WTC11 (cell line): ENCODE measurements at regions not wholly inside any gene's neighbourhood (a gene's known extent, or its start where the extent isn't known, plus 50 kb on each side); places are given as distances from the start of the nearest gene placed in this dataset.

Source experiments
- ATAC-seq: fragments of 200-7000 bp; cut with Tn5 transposase; 2 replicates; pipeline ENCODE4 v1.10.0; 2021; ENCODE audit warnings: mild to moderate bottlenecking, moderate library complexity
- CTCF ChIA-PET: fragments of 300-600 bp; sonication (Branson Sonifier 250); formaldehyde crosslinking; loops from one replicate; lab custom pipeline; 2021; ENCODE audit warnings: antibody characterized with exemption; lab: Charles Lee
- POLR2A ChIA-PET: fragments of 350-600 bp; sonication (Branson Sonifier 250); formaldehyde crosslinking; loops from one replicate; lab custom pipeline; 2021; ENCODE audit warnings: antibody characterized with exemption; lab: Charles Lee
- DNase-seq: peaks from one replicate; pipeline ENCODE4 v3.0.0; 2021; ENCODE audit warnings: low spot score
- H3K27ac Mint-ChIP-seq: 2 replicates; pipeline ENCODE4 v1.8.0; 2021; ENCODE audit warnings: mixed read lengths
- H3K27me3 Mint-ChIP-seq: 2 replicates; pipeline ENCODE4 v1.8.0; 2021; ENCODE audit warnings: low read depth, mild to moderate bottlenecking, moderate library complexity, mixed read lengths
- H3K36me3 Mint-ChIP-seq: 2 replicates; pipeline ENCODE4 v1.8.0; 2021; ENCODE audit warnings: mixed read lengths
- H3K4me1 Mint-ChIP-seq: 2 replicates; pipeline ENCODE4 v1.8.0; 2022; ENCODE audit warnings: mixed read lengths
- H3K4me3 Mint-ChIP-seq: 2 replicates; pipeline ENCODE4 v1.8.0; 2021; ENCODE audit warnings: mild to moderate bottlenecking, moderate library complexity, mixed read lengths
- H3K9me3 Mint-ChIP-seq: 2 replicates; pipeline ENCODE4 v1.8.0; 2021; ENCODE audit warnings: mixed read lengths
- ATF2 ChIP-seq: sonication (generic); formaldehyde crosslinking; IDR thresholded peaks from 2 replicates; pipeline ENCODE4 v1.8.1; 2022; ENCODE audit warnings: low read depth, missing genetic modification reagents, borderline replicate concordance
- ATF3 ChIP-seq: sonication (generic); formaldehyde crosslinking; conservative IDR thresholded peaks from 2 replicates; pipeline ENCODE4 v1.8.1; 2022; ENCODE audit warnings: mild to moderate bottlenecking, missing genetic modification reagents
- FOXJ3 ChIP-seq: sonication (generic); formaldehyde crosslinking; IDR thresholded peaks from 2 replicates; pipeline ENCODE4 v1.9.0; 2021; ENCODE audit warnings: missing genetic modification reagents, mild to moderate bottlenecking, borderline replicate concordance
- FOXP4 ChIP-seq: sonication (generic); formaldehyde crosslinking; IDR thresholded peaks from 2 replicates; pipeline ENCODE4 v1.8.0; 2022; ENCODE audit warnings: mild to moderate bottlenecking, missing genetic modification reagents
- GRHL2 ChIP-seq: fragments of 250-450 bp; sonication (Bioruptor Pico); IDR thresholded peaks from 2 replicates; pipeline ENCODE4 v1.8.0; 2022; ENCODE audit warnings: mild to moderate bottlenecking, moderate library complexity; ENCODE audit not compliant: insufficient replicate concordance, severe bottlenecking
- MYBL2 ChIP-seq: sonication (generic); formaldehyde crosslinking; IDR thresholded peaks from 2 replicates; pipeline ENCODE4 v1.8.1; 2023; ENCODE audit warnings: mild to moderate bottlenecking, moderate library complexity, missing genetic modification reagents
- NR1H2 ChIP-seq: sonication (generic); formaldehyde crosslinking; IDR thresholded peaks from 2 replicates; pipeline ENCODE4 v1.9.0; 2021; ENCODE audit warnings: mild to moderate bottlenecking, moderate library complexity, missing genetic modification reagents
- RELA ChIP-seq: sonication (generic); formaldehyde crosslinking; IDR thresholded peaks from 2 replicates; pipeline ENCODE4 v1.8.1; 2022; ENCODE audit warnings: missing genetic modification reagents, mild to moderate bottlenecking, borderline replicate concordance
- SP1 ChIP-seq: sonication (generic); formaldehyde crosslinking; conservative IDR thresholded peaks from 2 replicates; pipeline ENCODE4 v1.8.1; 2022; ENCODE audit warnings: missing genetic modification reagents
- ZNF232 ChIP-seq: sonication (generic); formaldehyde crosslinking; IDR thresholded peaks from 2 replicates; pipeline ENCODE4 v1.8.0; 2022; ENCODE audit warnings: mild to moderate bottlenecking, missing genetic modification reagents
- ZNF416 ChIP-seq: fragments of 250-450 bp; sonication (Bioruptor Pico); IDR thresholded peaks from 2 replicates; pipeline ENCODE4 v1.9.0; 2021; ENCODE audit warnings: mild to moderate bottlenecking, inconsistent platforms
- ZNF423 ChIP-seq: fragments of 250-450 bp; sonication (Bioruptor Pico); IDR thresholded peaks from 2 replicates; pipeline ENCODE4 v2.1.2; 2022; ENCODE audit warnings: mild to moderate bottlenecking, moderate library complexity
- TF ChIP-seq, protein P1 (sequence below): sonication (generic); formaldehyde crosslinking; IDR thresholded peaks from 2 replicates; pipeline ENCODE4 v1.8.1; 2023; ENCODE audit warnings: mild to moderate bottlenecking, missing genetic modification reagents, moderate library complexity
- TF ChIP-seq, protein P2 (sequence below): sonication (generic); formaldehyde crosslinking; IDR thresholded peaks from 2 replicates; pipeline ENCODE4 v1.8.0; 2023; ENCODE audit warnings: missing genetic modification reagents, mild to moderate bottlenecking, borderline replicate concordance
- TF ChIP-seq, protein P3 (sequence below): sonication (generic); formaldehyde crosslinking; IDR thresholded peaks from 2 replicates; pipeline ENCODE4 v1.8.0; 2022; ENCODE audit warnings: mild to moderate bottlenecking, missing genetic modification reagents

GRCh38 chr11:116686866-116687265 is 85.9 kb downstream of the BUD13 start:
- TF ChIP-seq, protein P1, sequence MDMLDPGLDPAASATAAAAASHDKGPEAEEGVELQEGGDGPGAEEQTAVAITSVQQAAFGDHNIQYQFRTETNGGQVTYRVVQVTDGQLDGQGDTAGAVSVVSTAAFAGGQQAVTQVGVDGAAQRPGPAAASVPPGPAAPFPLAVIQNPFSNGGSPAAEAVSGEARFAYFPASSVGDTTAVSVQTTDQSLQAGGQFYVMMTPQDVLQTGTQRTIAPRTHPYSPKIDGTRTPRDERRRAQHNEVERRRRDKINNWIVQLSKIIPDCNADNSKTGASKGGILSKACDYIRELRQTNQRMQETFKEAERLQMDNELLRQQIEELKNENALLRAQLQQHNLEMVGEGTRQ (CRISPR knock-in tag) = 0 out of 2 replicates have a peak, but pooled peaks have one; percentile 18
- TF ChIP-seq, protein P2, sequence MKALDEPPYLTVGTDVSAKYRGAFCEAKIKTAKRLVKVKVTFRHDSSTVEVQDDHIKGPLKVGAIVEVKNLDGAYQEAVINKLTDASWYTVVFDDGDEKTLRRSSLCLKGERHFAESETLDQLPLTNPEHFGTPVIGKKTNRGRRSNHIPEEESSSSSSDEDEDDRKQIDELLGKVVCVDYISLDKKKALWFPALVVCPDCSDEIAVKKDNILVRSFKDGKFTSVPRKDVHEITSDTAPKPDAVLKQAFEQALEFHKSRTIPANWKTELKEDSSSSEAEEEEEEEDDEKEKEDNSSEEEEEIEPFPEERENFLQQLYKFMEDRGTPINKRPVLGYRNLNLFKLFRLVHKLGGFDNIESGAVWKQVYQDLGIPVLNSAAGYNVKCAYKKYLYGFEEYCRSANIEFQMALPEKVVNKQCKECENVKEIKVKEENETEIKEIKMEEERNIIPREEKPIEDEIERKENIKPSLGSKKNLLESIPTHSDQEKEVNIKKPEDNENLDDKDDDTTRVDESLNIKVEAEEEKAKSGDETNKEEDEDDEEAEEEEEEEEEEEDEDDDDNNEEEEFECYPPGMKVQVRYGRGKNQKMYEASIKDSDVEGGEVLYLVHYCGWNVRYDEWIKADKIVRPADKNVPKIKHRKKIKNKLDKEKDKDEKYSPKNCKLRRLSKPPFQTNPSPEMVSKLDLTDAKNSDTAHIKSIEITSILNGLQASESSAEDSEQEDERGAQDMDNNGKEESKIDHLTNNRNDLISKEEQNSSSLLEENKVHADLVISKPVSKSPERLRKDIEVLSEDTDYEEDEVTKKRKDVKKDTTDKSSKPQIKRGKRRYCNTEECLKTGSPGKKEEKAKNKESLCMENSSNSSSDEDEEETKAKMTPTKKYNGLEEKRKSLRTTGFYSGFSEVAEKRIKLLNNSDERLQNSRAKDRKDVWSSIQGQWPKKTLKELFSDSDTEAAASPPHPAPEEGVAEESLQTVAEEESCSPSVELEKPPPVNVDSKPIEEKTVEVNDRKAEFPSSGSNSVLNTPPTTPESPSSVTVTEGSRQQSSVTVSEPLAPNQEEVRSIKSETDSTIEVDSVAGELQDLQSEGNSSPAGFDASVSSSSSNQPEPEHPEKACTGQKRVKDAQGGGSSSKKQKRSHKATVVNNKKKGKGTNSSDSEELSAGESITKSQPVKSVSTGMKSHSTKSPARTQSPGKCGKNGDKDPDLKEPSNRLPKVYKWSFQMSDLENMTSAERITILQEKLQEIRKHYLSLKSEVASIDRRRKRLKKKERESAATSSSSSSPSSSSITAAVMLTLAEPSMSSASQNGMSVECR (CRISPR knock-in tag) = no peak
- ATAC-seq (no peak), DNase-seq (no peak)
- ChIA-PET CTCF (interaction anchor here (0.7 to 2.5 kb wide), 8 partner anchors 17 to 329 kb away, joined by 3 to 11 read pairs (median 3); no protein-coding TSS in a partner anchor), POLR2A (no interaction called here)
- Mint-ChIP-seq H3K4me3 (peak overlapping the region; percentile 34; the same call in 1 of the 2 replicates), H3K27ac (peak overlapping the region; percentile 75), H3K27me3 (no peaks in the 10 kb centered on the region; the same call in 1 of the 2 replicates), H3K9me3 (peaks cover 12% of the 10 kb centered on the region), H3K4me1 (peaks cover 29% of the 10 kb centered on the region), H3K36me3 (peaks cover 10% of the 10 kb centered on the region)

DNA sequence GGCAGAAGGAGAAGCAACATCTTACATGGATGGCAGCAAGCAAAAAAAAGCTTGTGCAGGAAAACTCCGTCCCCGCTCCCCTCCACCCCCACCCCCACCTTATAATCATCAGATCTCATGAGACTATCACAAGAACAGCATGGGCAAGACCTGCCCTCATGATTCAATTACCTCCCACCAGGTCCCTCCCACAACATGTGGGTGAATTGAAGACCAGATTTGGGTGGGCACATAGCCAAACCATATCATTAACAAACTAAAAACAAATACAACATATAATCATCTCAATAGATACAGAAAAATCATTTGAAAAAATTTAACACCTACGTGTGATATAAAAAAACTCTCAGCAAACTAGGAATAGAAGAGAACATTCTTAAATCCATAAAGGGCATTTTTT is 88.8 kb downstream of the BUD13 start:
- peaks cover 10% of the 10 kb centered on the region for H3K36me3 Mint-ChIP-seq
- DNase-seq = no peak
- POLR2A ChIA-PET = no interaction called here
- no peak for ATAC-seq
- no peak for TF ChIP-seq ATF2 (CRISPR knock-in tag)
- TF ChIP-seq ZNF423 (CRISPR knock-in tag) = no peak
- no peak for TF ChIP-seq RELA (CRISPR knock-in tag)
- no peak for TF ChIP-seq ATF3 (CRISPR knock-in tag)
- TF ChIP-seq FOXJ3 = no peak
- TF ChIP-seq FOXP4 (CRISPR knock-in tag) = no peak
- TF ChIP-seq NR1H2 (CRISPR knock-in tag) = no peak
- TF ChIP-seq ZNF416 (CRISPR knock-in tag) = no peak
- TF ChIP-seq, all 79 proteins: peak for 0
- CTCF ChIA-PET = no interaction called here
- Mint-ChIP-seq H3K4me3 (no peak overlapping the region), H3K4me1 (peaks cover 29% of the 10 kb centered on the region), H3K9me3 (peaks cover 12% of the 10 kb centered on the region), H3K27ac (no peak overlapping the region), H3K27me3 (no peaks in the 10 kb centered on the region; the same call in 1 of the 2 replicates)

- CTCF ChIA-PET = no interaction called here
- ATAC-seq (no peak), DNase-seq (no peak)
- Mint-ChIP-seq H3K27me3 (no peaks in the 10 kb centered on the region; the same call in 1 of the 2 replicates), H3K4me3 (no peak overlapping the region), H3K36me3 (peaks cover 10% of the 10 kb centered on the region), H3K9me3 (peaks cover 23% of the 10 kb centered on the region), H3K27ac (no peak overlapping the region), H3K4me1 (no peaks in the 10 kb centered on the region)
- TF ChIP-seq SP1 (no peak), MYBL2 (CRISPR knock-in tag) (no peak), GRHL2 (CRISPR knock-in tag) (no peak), ZNF232 (no peak)
- TF ChIP-seq, protein P3, sequence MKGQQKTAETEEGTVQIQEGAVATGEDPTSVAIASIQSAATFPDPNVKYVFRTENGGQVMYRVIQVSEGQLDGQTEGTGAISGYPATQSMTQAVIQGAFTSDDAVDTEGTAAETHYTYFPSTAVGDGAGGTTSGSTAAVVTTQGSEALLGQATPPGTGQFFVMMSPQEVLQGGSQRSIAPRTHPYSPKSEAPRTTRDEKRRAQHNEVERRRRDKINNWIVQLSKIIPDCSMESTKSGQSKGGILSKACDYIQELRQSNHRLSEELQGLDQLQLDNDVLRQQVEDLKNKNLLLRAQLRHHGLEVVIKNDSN = no peak
- TF ChIP-seq, all 79 proteins: peak for 0
- POLR2A ChIA-PET = no interaction called here
Measured at GRCh38 chr11:116680349-116681125, 92.2 kb downstream of the BUD13 start.
